Glutamatergic neuron (in vitro differentiated cells): ENCODE measurements at regions not wholly inside any gene's neighbourhood (a gene's known extent, or its start where the extent isn't known, plus 50 kb on each side); places are given as distances from the start of the nearest gene placed in this dataset.
"Not testable (repeated sequence)": the region's sequence is repeated elsewhere in the genome, so short reads cannot be mapped to it uniquely, and the experiment has no call there.

Experiments used
- DNase-seq: peaks from one replicate; pipeline ENCODE4 v3.0.0; 2022
- H3K27ac Mint-ChIP-seq: one replicate; pipeline ENCODE4 v1.8.0; 2020; ENCODE audit warnings: mild to moderate bottlenecking, mixed read lengths, inconsistent platforms; ENCODE audit not compliant: unreplicated experiment
- H3K27me3 Mint-ChIP-seq: one replicate; pipeline ENCODE4 v1.8.0; 2020; ENCODE audit warnings: mild to moderate bottlenecking, moderate library complexity, mixed read lengths, inconsistent platforms; ENCODE audit not compliant: unreplicated experiment
- H3K36me3 Mint-ChIP-seq: one replicate; pipeline ENCODE4 v1.8.0; 2020; ENCODE audit warnings: mild to moderate bottlenecking, mixed read lengths, inconsistent platforms; ENCODE audit not compliant: unreplicated experiment
- H3K4me1 Mint-ChIP-seq: one replicate; pipeline ENCODE4 v1.8.0; 2020; ENCODE audit warnings: mild to moderate bottlenecking, low read depth, mixed read lengths, inconsistent platforms; ENCODE audit not compliant: unreplicated experiment
- H3K4me3 Mint-ChIP-seq: one replicate; pipeline ENCODE4 v1.8.0; 2020; ENCODE audit warnings: mild to moderate bottlenecking, mixed read lengths, inconsistent platforms; ENCODE audit not compliant: unreplicated experiment
- H3K9me3 Mint-ChIP-seq: one replicate; pipeline ENCODE4 v1.8.0; 2020; ENCODE audit warnings: mild to moderate bottlenecking, moderate library complexity, mixed read lengths, inconsistent platforms; ENCODE audit not compliant: unreplicated experiment
- CTCF ChIP-seq: fragments of 200-600 bp; sonication (generic); IDR thresholded peaks from one replicate; pipeline ENCODE4 v1.5.0; 2021; ENCODE audit not compliant: partially characterized antibody, unreplicated experiment

GRCh38 chr7:80026766-80027165 lies 107.9 kb upstream of the GNAI1 start:
- no peak for DNase-seq
- peaks cover 6% of the 10 kb centered on the region for H3K9me3 Mint-ChIP-seq
- no peak overlapping the region for H3K27ac Mint-ChIP-seq
- peaks cover 14% of the 10 kb centered on the region for H3K36me3 Mint-ChIP-seq
- H3K4me3 Mint-ChIP-seq = no peak overlapping the region
- no peak for TF ChIP-seq CTCF
- no peaks in the 10 kb centered on the region for H3K4me1 Mint-ChIP-seq
- no peaks in the 10 kb centered on the region for H3K27me3 Mint-ChIP-seq

- not testable (repeated sequence) for H3K27ac Mint-ChIP-seq, H3K9me3 Mint-ChIP-seq, H3K27me3 Mint-ChIP-seq, H3K4me3 Mint-ChIP-seq, H3K4me1 Mint-ChIP-seq
- peaks cover 14% of the 10 kb centered on the region for H3K36me3 Mint-ChIP-seq
- peak; percentile 18 for DNase-seq
Observed at GRCh38 chr7:80020277-80020676, 114.4 kb upstream of the GNAI1 start.

- not testable (repeated sequence) for H3K27me3 Mint-ChIP-seq, H3K27ac Mint-ChIP-seq, H3K4me1 Mint-ChIP-seq, H3K9me3 Mint-ChIP-seq, DNase-seq, H3K4me3 Mint-ChIP-seq
- peaks cover 14% of the 10 kb centered on the region for H3K36me3 Mint-ChIP-seq
Observed at GRCh38 chr7:80019809-80020207, 114.8 kb upstream of the GNAI1 start.

GRCh38 chr7:80018941-80019808 lies 115.5 kb upstream of the GNAI1 start:
- Mint-ChIP-seq H3K27me3 (no peaks in the 10 kb centered on the region), H3K36me3 (peaks cover 14% of the 10 kb centered on the region), H3K4me3 (no peak overlapping the region), H3K27ac (no peak overlapping the region), H3K4me1 (no peaks in the 10 kb centered on the region), H3K9me3 (peaks cover 6% of the 10 kb centered on the region)
- TF ChIP-seq CTCF = peak; percentile 94
- DNase-seq = peak; percentile 70

GRCh38 chr7:80017101-80017698 lies 117.4 kb upstream of the GNAI1 start:
- H3K27ac Mint-ChIP-seq = no peak overlapping the region
- H3K36me3 Mint-ChIP-seq = peaks cover 2% of the 10 kb centered on the region
- no peak for TF ChIP-seq CTCF
- DNase-seq = no peak
- H3K27me3 Mint-ChIP-seq = peaks cover 2% of the 10 kb centered on the region
- peaks cover 1% of the 10 kb centered on the region for H3K9me3 Mint-ChIP-seq
- no peaks in the 10 kb centered on the region for H3K4me1 Mint-ChIP-seq
- H3K4me3 Mint-ChIP-seq = no peak overlapping the region

- Mint-ChIP-seq H3K9me3 (no peaks in the 10 kb centered on the region), H3K36me3 (no peaks in the 10 kb centered on the region), H3K4me3 (no peak overlapping the region), H3K27ac (no peak overlapping the region), H3K4me1 (no peaks in the 10 kb centered on the region), H3K27me3 (peaks cover 2% of the 10 kb centered on the region)
- TF ChIP-seq CTCF = no peak
- DNase-seq = no peak
Observed at GRCh38 chr7:80014511-80014910, 120.1 kb upstream of the GNAI1 start.
